Endothelial cell of umbilical vein (primary cell): ENCODE measurements at regions not wholly inside any gene's neighbourhood (a gene's known extent, or its start where the extent isn't known, plus 50 kb on each side); places are given as distances from the start of the nearest gene placed in this dataset.

Experiments used
- BruUV-seq: library from RNA; stranded (reverse); fragments of 400-500 nt; replicated peaks from 2 replicates; lab custom pipeline; 2021; lab: Mats Ljungman, UMichigan
- CTCF ChIA-PET: fragments of 300-600, 350-600 bp; sonication (Branson Sonifier 250); formaldehyde crosslinking; loops from one replicate; lab custom pipeline; 2021; ENCODE audit warnings: antibody characterized with exemption, inconsistent platforms; lab: Charles Lee
- POLR2A ChIA-PET: fragments of 300-600, 350-600 bp; sonication (Branson Sonifier 250); formaldehyde crosslinking; loops from one replicate; lab custom pipeline; 2021; ENCODE audit warnings: antibody characterized with exemption, inconsistent platforms; lab: Charles Lee
- DNase-seq: peaks from one replicate; pipeline ENCODE4 v3.0.0-alpha.2; 2011; ENCODE audit warnings: low read depth, low spot score
- FAIRE-seq: peaks from 2 replicates; lab custom pipeline; 2011; peaks lifted over from hg19 to GRCh38; lab: Jason Lieb, UNC
- H2AFZ ChIP-seq: 2 replicates; pipeline ENCODE4 v1.6.0; 2012; ENCODE audit warnings: low read depth, low read length, control low read depth, inconsistent platforms
- H3K27ac ChIP-seq: 2 replicates; pipeline ENCODE4 v1.5.1; 2011; ENCODE audit warnings: low read depth, mild to moderate bottlenecking, control low read depth, low read length, moderate library complexity; ENCODE audit not compliant: insufficient read depth
- H3K27me3 ChIP-seq, 2 experiments: 2 replicates each; pipeline versions ENCODE4 v1.6.0 to v1.6.1; 2011; ENCODE audit warnings: low read length in 2 of 2, mixed read lengths in 1 of 2; ENCODE audit not compliant: control insufficient read depth in 2 of 2, insufficient read depth in 2 of 2
- H3K36me3 ChIP-seq, 2 experiments: 2 replicates in 1 of 2; 3 replicates in 1 of 2; pipeline ENCODE4 v1.5.1; 2011; ENCODE audit warnings: low read length in 2 of 2, mild to moderate bottlenecking in 1 of 2, moderate library complexity in 1 of 2; ENCODE audit not compliant: control insufficient read depth in 2 of 2, insufficient read depth in 2 of 2; ENCODE audit errors: extremely low read depth in 1 of 2
- H3K4me1 ChIP-seq: 3 replicates; pipeline ENCODE4 v1.5.1; 2011; ENCODE audit warnings: mild to moderate bottlenecking, low read length; ENCODE audit not compliant: control insufficient read depth, insufficient read depth; ENCODE audit errors: extremely low read depth
- H3K4me2 ChIP-seq: 2 replicates; pipeline ENCODE4 v1.6.1; 2011; ENCODE audit warnings: low read length, control low read depth, mixed read lengths; ENCODE audit not compliant: insufficient read depth
- H3K4me3 ChIP-seq, 3 experiments: fragments of 200-600 bp in 1 of 3; sonication (generic), shearing (Covaris generic) in 1 of 3; replicated peaks in 1 of 3; 2 replicates each; pipeline ENCODE4 v1.5.1; 2011 to 2016; ENCODE audit warnings: control low read depth in 3 of 3, low read length in 3 of 3, mild to moderate bottlenecking in 2 of 3, inconsistent platforms in 1 of 3, low read depth in 1 of 3, moderate library complexity in 1 of 3; ENCODE audit not compliant: insufficient read depth in 1 of 3
- H3K79me2 ChIP-seq: 2 replicates; pipeline ENCODE4 v1.6.0; 2012; ENCODE audit warnings: low read length, inconsistent platforms; ENCODE audit not compliant: control insufficient read depth, insufficient read depth
- H3K9ac ChIP-seq: replicated peaks from 2 replicates; pipeline ENCODE3; 2011; ENCODE audit warnings: low read length, control low read depth; ENCODE audit not compliant: insufficient read depth; ENCODE audit errors: extremely low read depth
- H3K9me1 ChIP-seq: replicated peaks from 3 replicates; pipeline ENCODE4 v1.6.0; 2011; ENCODE audit warnings: mild to moderate bottlenecking, low read length; ENCODE audit not compliant: control insufficient read depth, insufficient read depth; ENCODE audit errors: extremely low read depth
- H3K9me3 ChIP-seq: replicated peaks from 2 replicates; pipeline ENCODE4 v1.5.1; 2012; ENCODE audit warnings: low read length, inconsistent platforms; ENCODE audit not compliant: control insufficient read depth, insufficient read depth
- H4K20me1 ChIP-seq: replicated peaks from 2 replicates; pipeline ENCODE3; 2011; ENCODE audit warnings: mild to moderate bottlenecking, low read length; ENCODE audit not compliant: control insufficient read depth, insufficient read depth; ENCODE audit errors: extremely low read depth
- EZH2 ChIP-seq: IDR thresholded peaks from 2 replicates; pipeline ENCODE4 v1.6.1; 2012; ENCODE audit warnings: borderline replicate concordance, low read depth, mild to moderate bottlenecking, moderate library complexity, low read length, inconsistent platforms; ENCODE audit not compliant: severe bottlenecking
- FOS ChIP-seq: IDR thresholded peaks from 2 replicates; pipeline ENCODE4 v1.6.1; 2011; ENCODE audit warnings: mild to moderate bottlenecking, low read length, moderate library complexity, borderline replicate concordance; ENCODE audit not compliant: insufficient read depth
- GATA2 ChIP-seq: IDR thresholded peaks from 2 replicates; pipeline ENCODE4 v1.7.0; 2011; ENCODE audit warnings: low read depth, mild to moderate bottlenecking, moderate library complexity, mixed read lengths, low read length; ENCODE audit not compliant: insufficient read length, insufficient read depth
- JUN ChIP-seq: IDR thresholded peaks from 2 replicates; pipeline ENCODE4 v1.6.1; 2011; ENCODE audit warnings: borderline replicate concordance, low read depth; ENCODE audit not compliant: insufficient read length, insufficient read depth
- MYC ChIP-seq: IDR thresholded peaks from one replicate; pipeline ENCODE4 v1.6.1; 2011; ENCODE audit warnings: mild to moderate bottlenecking, low read depth, low read length
- POLR2A ChIP-seq: IDR thresholded peaks from 2 replicates; pipeline ENCODE4 v1.6.1; 2012; ENCODE audit warnings: low read depth, mild to moderate bottlenecking, control low read depth, low read length
- POLR2AphosphoS5 ChIP-seq: IDR thresholded peaks from 2 replicates; pipeline ENCODE4 v1.6.1; 2012; ENCODE audit warnings: low read depth, mild to moderate bottlenecking, control low read depth, low read length, moderate library complexity; ENCODE audit not compliant: insufficient read depth
- dilution Hi-C: fragments of 300-500 bp; cut with MboI; formaldehyde crosslinking; loops from one replicate; pipeline ENCODE4 v1.15.0; 2019; ENCODE audit warnings: low sequenced_read_pairs; ENCODE audit not compliant: extremely low pct_ligation_motif_present
- intact Hi-C: fragments of 100-400 bp; cut with micrococcal nuclease; formaldehyde crosslinking; loops from one replicate; pipeline ENCODE4 v1.10.0; 2022
- TF ChIP-seq, protein P1 (sequence below), 2 donors: IDR thresholded peaks; 1 replicate in 1 of 2; 2 replicates in 1 of 2; pipeline ENCODE4 v1.5.1; 2011; ENCODE audit warnings: low read length in 2 of 2, mild to moderate bottlenecking in 2 of 2, moderate library complexity in 2 of 2, control low read depth in 1 of 2, inconsistent platforms in 1 of 2, low read depth in 1 of 2; ENCODE audit not compliant: insufficient read depth in 1 of 2; ENCODE audit errors: extremely low read depth in 1 of 2
- TF ChIP-seq, protein P2 (sequence below): IDR thresholded peaks from 2 replicates; pipeline ENCODE4 v1.6.1; 2011; ENCODE audit not compliant: insufficient read depth, insufficient read length

- peaks cover 0 to 1% of the 10 kb centered on the region in 2 experiments for H3K27me3 ChIP-seq
- H3K4me2 ChIP-seq = no peak overlapping the region
- no peak overlapping the region for H2AFZ ChIP-seq
- intact Hi-C loops = no loop called here
- no peak overlapping the region for H3K27ac ChIP-seq
- FAIRE-seq = no peak
- dilution Hi-C loops = no loop called here
- peaks cover 17% of the 10 kb centered on the region for H3K4me1 ChIP-seq
- no peaks in the 10 kb centered on the region for H3K79me2 ChIP-seq
- H3K9ac ChIP-seq = no peak overlapping the region
- no peaks in the 10 kb centered on the region for H3K9me3 ChIP-seq
- ChIA-PET POLR2A (no interaction called here), CTCF (no interaction called here)
- H3K9me1 ChIP-seq = no peaks in the 10 kb centered on the region
- no peaks in the 10 kb centered on the region for H3K36me3 ChIP-seq
- H3K4me3 ChIP-seq = no peak overlapping the region
- no TSS peak for BruUV-seq
- TF ChIP-seq GATA2 = no peak
- no peak for TF ChIP-seq JUN
- TF ChIP-seq EZH2 = no peak
- TF ChIP-seq FOS = no peak
- TF ChIP-seq, protein P1, sequence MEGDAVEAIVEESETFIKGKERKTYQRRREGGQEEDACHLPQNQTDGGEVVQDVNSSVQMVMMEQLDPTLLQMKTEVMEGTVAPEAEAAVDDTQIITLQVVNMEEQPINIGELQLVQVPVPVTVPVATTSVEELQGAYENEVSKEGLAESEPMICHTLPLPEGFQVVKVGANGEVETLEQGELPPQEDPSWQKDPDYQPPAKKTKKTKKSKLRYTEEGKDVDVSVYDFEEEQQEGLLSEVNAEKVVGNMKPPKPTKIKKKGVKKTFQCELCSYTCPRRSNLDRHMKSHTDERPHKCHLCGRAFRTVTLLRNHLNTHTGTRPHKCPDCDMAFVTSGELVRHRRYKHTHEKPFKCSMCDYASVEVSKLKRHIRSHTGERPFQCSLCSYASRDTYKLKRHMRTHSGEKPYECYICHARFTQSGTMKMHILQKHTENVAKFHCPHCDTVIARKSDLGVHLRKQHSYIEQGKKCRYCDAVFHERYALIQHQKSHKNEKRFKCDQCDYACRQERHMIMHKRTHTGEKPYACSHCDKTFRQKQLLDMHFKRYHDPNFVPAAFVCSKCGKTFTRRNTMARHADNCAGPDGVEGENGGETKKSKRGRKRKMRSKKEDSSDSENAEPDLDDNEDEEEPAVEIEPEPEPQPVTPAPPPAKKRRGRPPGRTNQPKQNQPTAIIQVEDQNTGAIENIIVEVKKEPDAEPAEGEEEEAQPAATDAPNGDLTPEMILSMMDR (IDR thresholded peaks at IDR 0.05; ENCODE audit: extremely low read depth in 1 of 2, insufficient read depth in 1 of 2, low read depth in 1 of 2, low read length in 2 of 2) = no peak
- TF ChIP-seq POLR2AphosphoS5 = no peak
- TF ChIP-seq, protein P2, sequence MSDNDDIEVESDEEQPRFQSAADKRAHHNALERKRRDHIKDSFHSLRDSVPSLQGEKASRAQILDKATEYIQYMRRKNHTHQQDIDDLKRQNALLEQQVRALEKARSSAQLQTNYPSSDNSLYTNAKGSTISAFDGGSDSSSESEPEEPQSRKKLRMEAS = no peak
- TF ChIP-seq POLR2A = no peak
- TF ChIP-seq MYC = no peak
- H4K20me1 ChIP-seq = no peaks in the 10 kb centered on the region
- DNase-seq = no peak
These were observed 53.7 kb upstream of the KY start for GRCh38 chr3:134704556-134704955.
